Loucy (cell line): ENCODE measurements at regions not wholly inside any gene's neighbourhood (a gene's known extent, or its start where the extent isn't known, plus 50 kb on each side); places are given as distances from the start of the nearest gene placed in this dataset.

Experiments
- EZH2phosphoT487 ChIP-seq: fragments of 200-600 bp; IDR thresholded peaks from 2 replicates; pipeline ENCODE4 v1.6.1; 2018; ENCODE audit warnings: antibody characterized with exemption, mild to moderate bottlenecking, moderate library complexity, borderline replicate concordance
- TF ChIP-seq, protein P1 (sequence below): fragments of 200-600 bp; sonication (generic); conservative IDR thresholded peaks from 2 replicates; pipeline ENCODE4 v1.5.1; 2014; ENCODE audit warnings: mild to moderate bottlenecking, antibody characterized with exemption, low read length

- TF ChIP-seq, protein P1, sequence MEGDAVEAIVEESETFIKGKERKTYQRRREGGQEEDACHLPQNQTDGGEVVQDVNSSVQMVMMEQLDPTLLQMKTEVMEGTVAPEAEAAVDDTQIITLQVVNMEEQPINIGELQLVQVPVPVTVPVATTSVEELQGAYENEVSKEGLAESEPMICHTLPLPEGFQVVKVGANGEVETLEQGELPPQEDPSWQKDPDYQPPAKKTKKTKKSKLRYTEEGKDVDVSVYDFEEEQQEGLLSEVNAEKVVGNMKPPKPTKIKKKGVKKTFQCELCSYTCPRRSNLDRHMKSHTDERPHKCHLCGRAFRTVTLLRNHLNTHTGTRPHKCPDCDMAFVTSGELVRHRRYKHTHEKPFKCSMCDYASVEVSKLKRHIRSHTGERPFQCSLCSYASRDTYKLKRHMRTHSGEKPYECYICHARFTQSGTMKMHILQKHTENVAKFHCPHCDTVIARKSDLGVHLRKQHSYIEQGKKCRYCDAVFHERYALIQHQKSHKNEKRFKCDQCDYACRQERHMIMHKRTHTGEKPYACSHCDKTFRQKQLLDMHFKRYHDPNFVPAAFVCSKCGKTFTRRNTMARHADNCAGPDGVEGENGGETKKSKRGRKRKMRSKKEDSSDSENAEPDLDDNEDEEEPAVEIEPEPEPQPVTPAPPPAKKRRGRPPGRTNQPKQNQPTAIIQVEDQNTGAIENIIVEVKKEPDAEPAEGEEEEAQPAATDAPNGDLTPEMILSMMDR: no peak
- TF ChIP-seq EZH2phosphoT487: no peak
These were observed 141.6 kb upstream of the IL12B start for GRCh38 chr5:159471904-159472303.
